Uterus (tissue), 2 donors: ENCODE measurements at regions not wholly inside any gene's neighbourhood (a gene's known extent, or its start where the extent isn't known, plus 50 kb on each side); places are given as distances from the start of the nearest gene placed in this dataset.

Experiments used
- POLR2A ChIP-seq, 2 donors: fragments of 450-650 bp; IDR thresholded peaks; one replicate each; pipeline ENCODE4 v1.6.1; 2016; ENCODE audit warnings: antibody characterized with exemption in 2 of 2, mild to moderate bottlenecking in 1 of 2, moderate library complexity in 1 of 2
- TF ChIP-seq, protein P1 (sequence below), 4 experiments: fragments of 200-600 bp in 2 of 4; fragments of 450-650 bp in 2 of 4; sonication (generic) in 2 of 4; IDR thresholded peaks; one replicate each; pipeline ENCODE4 v1.5.1; 2016 to 2019; ENCODE audit warnings: antibody characterized with exemption in 4 of 4, mild to moderate bottlenecking in 2 of 4, moderate library complexity in 1 of 4

DNA sequence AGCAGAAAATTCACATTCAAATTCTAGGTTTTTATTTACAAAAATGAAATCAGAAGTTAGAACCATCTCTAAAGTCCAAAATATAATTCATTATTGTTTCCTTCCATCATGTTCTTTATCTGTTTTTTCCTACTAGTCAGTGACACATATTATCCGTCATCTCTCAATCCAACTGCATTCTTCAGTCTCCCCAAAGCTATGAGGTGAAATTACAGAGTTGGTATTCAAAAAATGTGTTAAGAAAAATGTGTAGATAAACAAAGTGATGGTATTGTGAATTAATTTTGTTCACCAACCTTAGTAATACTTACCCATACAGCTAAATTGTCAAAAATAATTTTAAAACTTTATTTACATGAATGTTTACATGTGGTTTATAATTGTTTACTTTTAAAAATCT is 448.7 kb upstream of the MIR17HG start:
- no peak for TF ChIP-seq POLR2A (IDR thresholded peaks at IDR 0.05)
- TF ChIP-seq, protein P1, sequence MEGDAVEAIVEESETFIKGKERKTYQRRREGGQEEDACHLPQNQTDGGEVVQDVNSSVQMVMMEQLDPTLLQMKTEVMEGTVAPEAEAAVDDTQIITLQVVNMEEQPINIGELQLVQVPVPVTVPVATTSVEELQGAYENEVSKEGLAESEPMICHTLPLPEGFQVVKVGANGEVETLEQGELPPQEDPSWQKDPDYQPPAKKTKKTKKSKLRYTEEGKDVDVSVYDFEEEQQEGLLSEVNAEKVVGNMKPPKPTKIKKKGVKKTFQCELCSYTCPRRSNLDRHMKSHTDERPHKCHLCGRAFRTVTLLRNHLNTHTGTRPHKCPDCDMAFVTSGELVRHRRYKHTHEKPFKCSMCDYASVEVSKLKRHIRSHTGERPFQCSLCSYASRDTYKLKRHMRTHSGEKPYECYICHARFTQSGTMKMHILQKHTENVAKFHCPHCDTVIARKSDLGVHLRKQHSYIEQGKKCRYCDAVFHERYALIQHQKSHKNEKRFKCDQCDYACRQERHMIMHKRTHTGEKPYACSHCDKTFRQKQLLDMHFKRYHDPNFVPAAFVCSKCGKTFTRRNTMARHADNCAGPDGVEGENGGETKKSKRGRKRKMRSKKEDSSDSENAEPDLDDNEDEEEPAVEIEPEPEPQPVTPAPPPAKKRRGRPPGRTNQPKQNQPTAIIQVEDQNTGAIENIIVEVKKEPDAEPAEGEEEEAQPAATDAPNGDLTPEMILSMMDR (IDR thresholded peaks at IDR 0.05), result no peak
